SK-MEL-5 (cell line): ENCODE measurements at regions not wholly inside any gene's neighbourhood (a gene's known extent, or its start where the extent isn't known, plus 50 kb on each side); places are given as distances from the start of the nearest gene placed in this dataset.
"Not testable (repeated sequence)": the region's sequence is repeated elsewhere in the genome, so short reads cannot be mapped to it uniquely, and the experiment has no call there.

Source experiments
- DNase-seq: peaks from one replicate; pipeline ENCODE4 v3.0.0-alpha.2; 2016; ENCODE audit warnings: low read depth, low spot score
- in situ Hi-C: cut with HindIII; loops from 2 replicates; pipeline ENCODE4 v1.10.0; 2016; ENCODE audit warnings: low sequenced_read_pairs, high pct_unique_total_duplicates, low pct_unique_long_range_greater_than_20kb

DNA sequence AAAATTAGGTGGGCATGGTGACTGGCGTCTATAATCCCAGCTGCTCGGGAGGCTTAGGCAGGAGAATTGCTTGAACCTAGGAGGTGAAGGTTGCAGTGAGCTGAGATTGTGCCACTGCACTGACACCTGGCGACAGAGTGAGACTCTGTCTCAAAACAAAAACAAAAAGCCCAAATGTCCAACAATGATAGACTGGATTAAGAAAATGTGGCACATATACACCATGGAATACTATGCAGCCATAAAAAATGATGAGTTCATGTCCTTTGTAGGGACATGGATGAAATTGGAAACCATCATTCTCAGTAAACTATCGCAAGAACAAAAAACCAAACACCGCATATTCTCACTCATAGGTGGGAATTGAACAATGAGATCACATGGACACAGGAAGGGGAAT, 1385.6 kb downstream of the CDH12 start:
- in situ Hi-C loops, DNase-seq: not testable (repeated sequence)

- in situ Hi-C loops, DNase-seq: not testable (repeated sequence)
Observed at GRCh38 chr5:21459744-21460073, 1393.4 kb downstream of the CDH12 start.

DNA sequence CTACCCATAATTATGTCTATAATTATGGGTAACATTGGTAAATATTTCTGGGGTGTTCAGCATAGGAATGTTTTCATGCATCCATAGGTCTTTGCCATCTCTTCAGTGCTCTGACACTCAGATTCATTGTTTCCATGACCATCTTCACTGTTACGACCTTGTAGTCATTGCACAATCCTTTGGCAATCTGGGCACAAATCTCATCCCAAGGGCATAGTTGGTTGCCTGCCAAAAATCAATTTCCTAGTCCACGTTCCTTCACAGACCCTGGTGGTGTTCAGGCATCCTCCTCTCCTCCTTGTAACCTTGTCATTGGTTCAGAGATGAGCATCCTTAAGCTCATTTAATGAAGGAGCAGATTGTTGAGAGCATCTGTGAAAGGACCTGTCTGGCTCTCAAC, 1400.7 kb downstream of the CDH12 start:
- DNase-seq = no peak
- in situ Hi-C loops = no loop called here

DNA sequence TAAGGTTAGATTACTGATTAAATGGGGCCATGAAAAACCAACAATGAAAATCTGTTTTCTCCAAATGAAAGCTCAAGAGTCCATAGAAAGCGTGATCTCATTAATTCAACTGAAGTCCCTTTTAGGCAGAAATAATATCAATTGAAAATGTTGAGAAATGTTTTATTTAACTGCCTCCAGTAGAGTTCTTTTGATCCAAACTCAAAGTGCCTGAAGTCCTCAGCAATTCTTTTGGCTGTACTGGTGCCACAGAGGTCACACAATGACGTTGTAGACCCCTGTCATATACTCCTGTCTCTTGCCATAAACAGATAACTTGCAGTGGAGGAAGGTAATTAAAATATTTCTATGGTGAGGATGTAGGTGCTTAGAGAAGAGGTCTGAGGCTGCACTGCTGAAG, 1420.5 kb downstream of the CDH12 start:
- no peak for DNase-seq
- in situ Hi-C loops = no loop called here

GRCh38 chr5:21424907-21425306, 1428.2 kb downstream of the CDH12 start:
- peak; percentile 32 for DNase-seq
- in situ Hi-C loops = no loop called here

GRCh38 chr5:21419383-21419782, 1431.4 kb upstream of the CDH18 start:
- peak; percentile 29 for DNase-seq
- in situ Hi-C loops = no loop called here

GRCh38 chr5:21402089-21402488, 1414.1 kb upstream of the CDH18 start:
- DNase-seq, in situ Hi-C loops: not testable (repeated sequence)

DNA sequence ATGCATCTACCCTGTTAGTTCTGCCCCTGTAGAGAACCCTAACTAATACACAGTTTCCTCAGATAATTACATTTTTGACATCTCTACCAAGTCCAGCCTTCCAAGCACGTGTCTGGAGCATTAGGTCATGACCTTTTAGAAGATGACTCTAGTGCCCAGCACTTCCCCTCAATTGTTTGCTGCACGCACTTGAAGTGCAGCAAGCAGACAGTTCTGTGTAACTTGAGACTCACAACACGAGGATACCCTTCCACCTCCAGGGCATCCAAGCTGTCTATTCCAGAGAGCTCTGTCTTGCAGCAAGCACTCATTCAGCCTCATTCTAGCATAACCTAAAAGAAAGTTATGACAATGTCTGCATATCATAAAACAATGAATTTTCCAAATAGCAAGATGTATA, 1410.5 kb upstream of the CDH18 start:
- in situ Hi-C loops = no loop called here

GRCh38 chr5:21397693-21398092, 1409.7 kb upstream of the CDH18 start:
- in situ Hi-C loops = no loop called here

More for the DNA sequence above, 1410.5 kb upstream of the CDH18 start:
- DNase-seq = peak; percentile 48

DNA sequence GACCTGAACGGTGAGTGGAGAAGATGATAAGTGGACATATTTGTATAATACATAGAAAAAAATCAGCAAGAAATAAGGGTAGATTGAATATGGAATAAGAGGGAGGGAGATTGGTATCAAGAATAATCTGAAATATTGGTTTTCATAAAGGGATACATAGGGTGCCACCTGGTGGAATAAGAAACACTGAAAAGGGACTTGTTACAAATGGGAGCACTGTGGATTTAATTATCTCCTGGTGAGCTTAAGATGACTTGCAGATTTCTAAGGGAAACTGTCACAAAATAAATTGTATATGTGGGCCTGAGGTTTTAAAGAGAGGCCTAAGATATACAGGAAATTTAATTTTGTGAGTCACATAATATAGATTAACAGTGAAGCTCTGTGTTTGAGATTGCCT, 1403.5 kb upstream of the CDH18 start:
- peak; percentile 58 for DNase-seq
- in situ Hi-C loops = no loop called here

More at GRCh38 chr5:21397693-21398092, 1409.7 kb upstream of the CDH18 start:
- DNase-seq = no peak

DNA sequence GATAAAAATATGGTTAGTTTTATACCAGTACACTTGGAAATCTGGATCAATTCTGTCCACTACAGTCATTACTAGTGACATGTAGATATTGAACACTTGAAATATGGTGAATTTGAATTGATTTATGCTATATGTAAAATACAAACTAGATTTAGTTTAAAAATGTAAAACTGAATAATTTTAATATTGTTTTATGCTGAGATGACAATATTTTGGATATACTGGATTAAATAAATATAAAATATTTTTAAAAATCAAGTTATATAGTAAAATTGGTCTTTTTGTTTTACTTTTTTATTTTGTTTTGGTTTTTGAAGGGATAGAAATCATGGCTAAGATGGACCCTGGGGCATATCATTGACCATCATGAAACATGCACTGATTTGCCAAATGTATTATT, 1372.8 kb upstream of the CDH18 start:
- in situ Hi-C loops, DNase-seq: not testable (repeated sequence)

DNA sequence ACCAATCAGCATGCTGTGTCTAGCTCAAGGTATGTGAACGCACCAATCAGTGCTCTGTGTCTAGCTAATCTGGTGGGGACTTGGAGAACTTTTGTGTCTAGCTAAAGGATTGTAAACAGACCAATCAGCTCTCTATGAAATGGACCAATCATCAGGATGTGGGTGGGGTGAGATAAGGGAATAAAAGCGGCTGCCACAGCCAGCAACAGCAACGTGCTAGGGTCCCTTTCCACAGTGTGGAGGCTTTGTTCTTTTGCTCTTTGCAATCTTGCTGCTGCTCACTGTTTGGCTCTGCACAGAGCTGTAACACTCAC, 1353.9 kb upstream of the CDH18 start:
- DNase-seq, in situ Hi-C loops: not testable (repeated sequence)

DNA sequence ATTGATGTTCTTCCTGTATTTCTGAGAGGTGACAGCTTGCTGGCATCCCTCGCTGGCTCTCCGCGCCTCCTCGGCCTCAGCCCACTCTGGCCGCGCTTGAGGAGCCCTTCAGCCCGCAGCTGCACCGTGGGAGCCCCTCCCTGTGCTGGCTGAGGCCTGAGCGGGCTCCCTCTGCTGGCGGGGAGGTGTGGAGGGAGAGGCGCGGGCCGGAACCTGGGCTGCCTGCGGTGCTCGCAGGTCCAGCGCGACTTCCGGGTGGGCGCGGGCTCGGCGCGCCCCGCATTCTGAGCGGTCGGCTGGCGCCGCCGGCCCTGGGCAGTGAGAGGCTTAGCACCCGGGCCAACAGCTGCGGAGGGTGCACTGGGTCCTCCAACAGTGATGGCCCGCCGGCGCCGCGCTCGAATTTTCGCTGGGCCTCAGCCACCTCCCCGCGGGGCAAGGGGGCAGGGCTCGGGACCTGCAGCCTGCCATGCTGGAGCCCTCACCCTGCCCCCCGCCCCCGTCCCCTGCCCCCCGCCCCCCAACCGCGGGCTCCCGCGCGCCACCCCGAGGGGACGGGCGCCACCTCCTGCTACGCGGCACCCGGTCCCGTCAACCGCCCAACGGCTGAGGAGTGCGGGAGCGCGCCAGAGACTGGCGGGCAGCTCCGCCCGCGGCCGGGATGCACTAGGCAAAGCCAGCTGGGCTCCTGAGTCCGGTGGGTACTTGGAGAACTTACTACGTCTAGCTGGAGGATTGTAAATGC, 1353.4 kb upstream of the CDH18 start:
- in situ Hi-C loops, DNase-seq: not testable (repeated sequence)

GRCh38 chr5:21340233-21340632, 1352.2 kb upstream of the CDH18 start:
- in situ Hi-C loops, DNase-seq: not testable (repeated sequence)

DNA sequence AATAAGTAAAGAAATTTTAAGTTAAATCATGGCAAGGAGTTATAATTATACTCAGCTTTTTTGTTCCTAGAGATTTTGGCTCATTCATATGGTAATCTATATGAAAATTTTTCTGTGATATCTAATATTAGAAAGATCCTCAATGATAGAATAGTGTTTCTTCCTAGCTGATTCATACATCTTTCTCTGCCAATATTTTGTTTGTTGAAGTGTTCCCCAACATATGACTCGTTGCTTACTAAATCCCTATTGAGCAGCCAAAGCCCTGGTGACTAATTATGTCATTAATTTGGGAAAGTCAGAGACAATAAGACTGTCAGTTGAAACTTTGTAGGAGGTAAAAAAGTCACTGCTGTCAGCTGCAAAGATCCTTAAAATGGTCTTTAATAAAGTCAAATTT, 1348.5 kb upstream of the CDH18 start:
- in situ Hi-C loops, DNase-seq: not testable (repeated sequence)

- in situ Hi-C loops, DNase-seq: not testable (repeated sequence)
Observed at GRCh38 chr5:21315376-21315775, 1327.4 kb upstream of the CDH18 start.

- in situ Hi-C loops, DNase-seq: not testable (repeated sequence)
Observed at GRCh38 chr5:21301205-21301604, 1313.2 kb upstream of the CDH18 start.

GRCh38 chr5:21274361-21274760, 1286.4 kb upstream of the CDH18 start:
- DNase-seq, in situ Hi-C loops: not testable (repeated sequence)

DNA sequence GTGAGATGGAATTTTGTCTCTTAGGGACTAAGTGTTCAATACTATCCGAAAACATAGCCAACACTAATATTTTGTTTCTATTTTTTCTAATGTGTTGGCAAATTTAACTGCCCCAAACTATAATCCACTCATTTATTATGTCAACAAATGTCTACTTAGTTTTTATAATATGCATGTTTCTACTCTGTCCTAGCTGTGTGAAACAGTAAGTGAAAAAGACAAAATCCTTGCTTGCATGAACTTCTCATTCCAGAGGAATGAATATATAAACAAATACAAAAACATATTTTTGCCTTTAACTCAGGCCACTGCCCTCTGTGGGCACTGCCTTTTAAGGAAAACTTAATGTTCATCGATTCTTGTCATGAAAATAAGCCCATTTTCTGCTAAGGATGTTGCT, 1275.4 kb upstream of the CDH18 start:
- in situ Hi-C loops = no loop called here
- DNase-seq = no peak

GRCh38 chr5:21254161-21254560, 1266.2 kb upstream of the CDH18 start:
- in situ Hi-C loops = no loop called here
- DNase-seq = no peak
